Kidney (tissue), 13 donors: ENCODE measurements at regions not wholly inside any gene's neighbourhood (a gene's known extent, or its start where the extent isn't known, plus 50 kb on each side); places are given as distances from the start of the nearest gene placed in this dataset.

Experiments
- DNase-seq, 5 donors: peaks; one replicate each; pipeline ENCODE4 v3.0.0-alpha.2; 2013 to 2020
- FAIRE-seq: peaks from 2 replicates; lab custom pipeline; 2012; peaks lifted over from hg19 to GRCh38; lab: Jason Lieb, UNC
- H3K27ac ChIP-seq, 2 donors: one replicate each; pipeline ENCODE4 v1.7.0; 2013; ENCODE audit warnings: low read depth in 2 of 2, low read length in 2 of 2, inconsistent platforms in 1 of 2
- H3K27me3 ChIP-seq: one replicate; pipeline ENCODE4 v1.7.1; 2013; ENCODE audit warnings: low read length, inconsistent platforms; ENCODE audit not compliant: control insufficient read depth, insufficient read depth
- H3K36me3 ChIP-seq, 3 donors: one replicate each; pipeline versions ENCODE4 v1.7.0 to v1.7.1; 2013; ENCODE audit warnings: low read length in 3 of 3, control low read depth in 1 of 3, inconsistent platforms in 1 of 3; ENCODE audit not compliant: insufficient read depth in 3 of 3, control insufficient read depth in 2 of 3
- H3K4me1 ChIP-seq, 3 donors: one replicate each; pipeline versions ENCODE4 v1.7.0 to v1.7.1; 2013; ENCODE audit warnings: low read length in 3 of 3, inconsistent platforms in 1 of 3, low read depth in 1 of 3; ENCODE audit not compliant: control insufficient read depth in 2 of 3, insufficient read depth in 2 of 3
- H3K4me3 ChIP-seq, 3 donors: one replicate each; pipeline versions ENCODE4 v1.7.0 to v1.8.1; 2013; ENCODE audit warnings: low read length in 3 of 3, control low read depth in 1 of 3, inconsistent platforms in 1 of 3
- H3K9ac ChIP-seq, 3 donors: one replicate each; pipeline versions ENCODE4 v1.7.0 to v1.7.1; 2013; ENCODE audit warnings: low read length in 3 of 3, control low read depth in 1 of 3, inconsistent platforms in 1 of 3
- H3K9me3 ChIP-seq, 3 donors: one replicate each; pipeline versions ENCODE4 v1.7.0 to v1.7.1; 2013; ENCODE audit warnings: low read length in 3 of 3, control low read depth in 1 of 3, inconsistent platforms in 1 of 3; ENCODE audit not compliant: control insufficient read depth in 2 of 3, insufficient read depth in 1 of 3
- intact Hi-C: fragments of 100-400 bp; cut with DNase I; formaldehyde crosslinking; loops from one replicate; pipeline ENCODE4 v1.11.1; 2022
- TF ChIP-seq, protein P1 (sequence below): IDR thresholded peaks from 3 replicates; pipeline ENCODE4 v1.5.1; 2012; ENCODE audit warnings: mild to moderate bottlenecking, moderate library complexity, borderline replicate concordance; ENCODE audit not compliant: insufficient read depth; ENCODE audit errors: extremely low read depth
- donor health status: control.
- donor health status: control.
- donor health status: control.
- donor health status: control.
- donor health status: control.
- donor health status: DM: yes; HTN: yes; CAD: no.
- donor health status: Normal renal cell carcinoma (clear cell type).

DNA sequence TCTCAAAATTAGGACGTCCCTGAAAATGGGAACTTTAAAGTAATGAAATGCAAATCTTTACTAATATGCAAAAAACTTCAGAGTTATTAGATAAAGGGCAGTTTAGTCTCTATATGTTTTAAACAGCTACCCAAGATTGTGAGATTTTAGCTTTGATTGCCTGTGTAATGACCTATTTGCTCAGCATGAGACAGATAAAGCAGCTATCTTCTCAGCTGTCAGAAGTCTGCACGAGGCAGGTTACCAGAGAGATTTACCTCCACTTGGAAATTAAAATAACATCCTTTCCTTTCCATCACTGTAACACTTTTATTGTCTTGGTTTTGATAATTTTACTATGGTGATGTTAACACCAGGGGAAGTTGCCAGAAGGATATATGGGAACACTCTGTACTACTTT lies 436.6 kb upstream of the OPRM1 start:
- no peak overlapping the region for H3K9ac ChIP-seq
- FAIRE-seq (no peak), DNase-seq (no peak)
- H3K36me3 ChIP-seq = no peaks in the 10 kb centered on the region
- intact Hi-C loops = no loop called here
- no peaks in the 10 kb centered on the region for H3K27me3 ChIP-seq
- no peaks in the 10 kb centered on the region for H3K4me1 ChIP-seq
- TF ChIP-seq, protein P1, sequence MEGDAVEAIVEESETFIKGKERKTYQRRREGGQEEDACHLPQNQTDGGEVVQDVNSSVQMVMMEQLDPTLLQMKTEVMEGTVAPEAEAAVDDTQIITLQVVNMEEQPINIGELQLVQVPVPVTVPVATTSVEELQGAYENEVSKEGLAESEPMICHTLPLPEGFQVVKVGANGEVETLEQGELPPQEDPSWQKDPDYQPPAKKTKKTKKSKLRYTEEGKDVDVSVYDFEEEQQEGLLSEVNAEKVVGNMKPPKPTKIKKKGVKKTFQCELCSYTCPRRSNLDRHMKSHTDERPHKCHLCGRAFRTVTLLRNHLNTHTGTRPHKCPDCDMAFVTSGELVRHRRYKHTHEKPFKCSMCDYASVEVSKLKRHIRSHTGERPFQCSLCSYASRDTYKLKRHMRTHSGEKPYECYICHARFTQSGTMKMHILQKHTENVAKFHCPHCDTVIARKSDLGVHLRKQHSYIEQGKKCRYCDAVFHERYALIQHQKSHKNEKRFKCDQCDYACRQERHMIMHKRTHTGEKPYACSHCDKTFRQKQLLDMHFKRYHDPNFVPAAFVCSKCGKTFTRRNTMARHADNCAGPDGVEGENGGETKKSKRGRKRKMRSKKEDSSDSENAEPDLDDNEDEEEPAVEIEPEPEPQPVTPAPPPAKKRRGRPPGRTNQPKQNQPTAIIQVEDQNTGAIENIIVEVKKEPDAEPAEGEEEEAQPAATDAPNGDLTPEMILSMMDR = no peak
- no peak overlapping the region for H3K27ac ChIP-seq
- no peak overlapping the region for H3K4me3 ChIP-seq
- no peaks in the 10 kb centered on the region for H3K9me3 ChIP-seq

DNA sequence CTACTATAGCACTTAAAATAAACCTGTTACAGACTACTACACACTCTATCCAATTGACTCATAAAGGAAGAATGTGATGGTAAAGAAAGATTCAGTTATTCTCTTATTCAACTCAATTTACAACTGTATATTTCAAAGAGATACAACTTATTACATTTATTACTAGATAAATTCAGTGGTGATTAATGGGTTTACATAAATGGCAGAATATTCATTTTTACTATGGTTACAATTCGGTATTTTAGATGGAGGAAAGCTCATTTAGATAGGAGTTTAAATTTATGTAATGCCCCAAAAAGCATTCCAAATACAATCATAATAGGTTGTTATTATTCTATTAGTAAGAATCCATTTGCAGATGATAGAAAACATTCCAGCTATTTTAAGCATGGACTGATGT lies 439.1 kb upstream of the OPRM1 start:
- Histone ChIP-seq H3K9me3 (no peaks in the 10 kb centered on the region), H3K4me1 (no peaks in the 10 kb centered on the region), H3K4me3 (no peak overlapping the region), H3K27ac (no peak overlapping the region), H3K9ac (no peak overlapping the region), H3K27me3 (no peaks in the 10 kb centered on the region), H3K36me3 (no peaks in the 10 kb centered on the region)
- TF ChIP-seq, protein P1 = no peak
- DNase-seq (no peak), FAIRE-seq (peak; percentile 11)
- intact Hi-C loops = no loop called here

DNA sequence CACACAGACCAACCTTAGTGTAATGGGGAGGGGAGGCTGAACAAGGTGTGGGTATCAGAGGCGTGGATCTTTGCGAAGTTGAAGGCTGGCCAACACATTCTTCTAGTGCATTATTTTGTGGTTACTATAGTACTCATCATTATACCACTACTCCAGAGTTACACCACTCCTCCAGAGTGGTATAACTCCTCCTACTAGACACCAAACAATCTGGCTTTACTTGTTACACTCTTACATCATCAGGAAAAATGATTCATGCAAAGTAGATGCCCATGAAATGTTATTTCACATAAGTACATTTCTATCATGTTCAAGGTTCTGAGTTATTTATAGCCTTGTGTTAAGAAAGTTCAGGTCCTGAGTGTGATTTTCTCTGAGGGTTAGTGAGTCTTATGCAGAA lies 443.1 kb upstream of the OPRM1 start:
- Histone ChIP-seq H3K4me1 (no peaks in the 10 kb centered on the region), H3K9ac (no peak overlapping the region), H3K27ac (no peak overlapping the region), H3K27me3 (no peaks in the 10 kb centered on the region), H3K4me3 (no peak overlapping the region), H3K36me3 (no peaks in the 10 kb centered on the region), H3K9me3 (no peaks in the 10 kb centered on the region)
- intact Hi-C loops = no loop called here
- TF ChIP-seq, protein P1 = no peak
- FAIRE-seq = no peak
- no peak for DNase-seq

DNA sequence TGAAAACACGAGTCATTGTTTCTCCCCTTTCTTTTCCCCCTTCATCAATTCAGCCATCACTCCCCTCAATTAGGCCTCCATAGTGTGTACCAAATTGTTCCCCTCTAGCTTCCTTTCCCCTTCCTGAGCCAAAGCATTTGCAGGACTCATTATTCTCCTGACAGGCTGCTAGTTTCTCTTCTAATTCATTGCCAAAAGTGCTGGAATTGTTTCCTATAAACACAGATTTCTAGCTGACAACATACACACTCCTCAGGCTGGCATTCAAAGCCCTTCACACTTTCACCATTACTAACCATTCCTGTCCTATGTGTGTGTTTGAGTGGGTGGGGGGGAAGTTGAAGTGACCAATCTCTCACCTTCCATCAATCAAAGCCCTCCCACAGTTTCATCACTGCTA lies 444.2 kb upstream of the OPRM1 start:
- FAIRE-seq (no peak), DNase-seq (no peak)
- Histone ChIP-seq H3K27ac (no peak overlapping the region), H3K9ac (no peak overlapping the region), H3K4me3 (no peak overlapping the region), H3K27me3 (no peaks in the 10 kb centered on the region), H3K4me1 (no peaks in the 10 kb centered on the region), H3K9me3 (no peaks in the 10 kb centered on the region), H3K36me3 (no peaks in the 10 kb centered on the region)
- TF ChIP-seq, protein P1 = no peak
- intact Hi-C loops = no loop called here
